Panc1 (cell line): ENCODE measurements at regions not wholly inside any gene's neighbourhood (a gene's known extent, or its start where the extent isn't known, plus 50 kb on each side); places are given as distances from the start of the nearest gene placed in this dataset.

Experiments
- SIN3A ChIP-seq: IDR thresholded peaks from 2 replicates; pipeline ENCODE4 v1.6.1; 2012; ENCODE audit warnings: low read depth, mild to moderate bottlenecking, low read length, moderate library complexity, borderline replicate concordance; ENCODE audit not compliant: insufficient read depth
- TCF7L2 ChIP-seq: IDR thresholded peaks from 2 replicates; pipeline ENCODE4 v1.6.1; 2011; ENCODE audit warnings: mild to moderate bottlenecking, low read depth, low read length, inconsistent platforms

GRCh38 chr15:63447017-63447676 is 57.2 kb upstream of the USP3 start:
- TF ChIP-seq SIN3A: no peak
- no peak for TF ChIP-seq TCF7L2
